GM18873 (cell line): ENCODE measurements at regions not wholly inside any gene's neighbourhood (a gene's known extent, or its start where the extent isn't known, plus 50 kb on each side); places are given as distances from the start of the nearest gene placed in this dataset.
"Not testable (repeated sequence)": the region's sequence is repeated elsewhere in the genome, so short reads cannot be mapped to it uniquely, and the experiment has no call there.

Experiments used
- ATAC-seq: cut with Tn5 transposase; IDR thresholded peaks from one replicate; pipeline ENCODE4 v1.9.1; 2021; ENCODE audit warnings: mild to moderate bottlenecking, moderate library complexity, moderate number of reproducible peaks; ENCODE audit not compliant: unreplicated experiment, low FRiP score

GRCh38 chr14:96682401-96682800, 114.8 kb upstream of the VRK1 start:
- no peak for ATAC-seq

GRCh38 chr14:96683562-96684289, 113.5 kb upstream of the VRK1 start:
- ATAC-seq: no peak

DNA sequence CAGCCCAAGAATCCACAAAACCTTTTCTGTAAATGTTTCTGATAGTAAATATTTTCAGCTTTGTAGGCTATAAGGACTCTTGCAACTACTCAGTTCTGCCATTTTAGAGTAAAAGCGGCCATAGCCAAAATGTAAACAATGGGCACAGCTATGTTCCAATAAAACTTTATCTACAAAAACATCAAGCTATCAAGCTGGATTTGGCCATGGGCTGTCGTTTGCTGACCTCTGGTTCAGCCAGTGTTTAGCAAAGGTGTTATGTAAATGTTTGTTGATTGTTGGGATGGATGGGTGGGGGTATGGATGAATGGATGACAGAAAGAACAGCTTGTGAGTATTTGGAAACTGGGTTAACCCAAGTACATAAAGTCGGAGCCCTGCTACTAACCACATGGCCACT, 111.1 kb upstream of the VRK1 start:
- no peak for ATAC-seq

DNA sequence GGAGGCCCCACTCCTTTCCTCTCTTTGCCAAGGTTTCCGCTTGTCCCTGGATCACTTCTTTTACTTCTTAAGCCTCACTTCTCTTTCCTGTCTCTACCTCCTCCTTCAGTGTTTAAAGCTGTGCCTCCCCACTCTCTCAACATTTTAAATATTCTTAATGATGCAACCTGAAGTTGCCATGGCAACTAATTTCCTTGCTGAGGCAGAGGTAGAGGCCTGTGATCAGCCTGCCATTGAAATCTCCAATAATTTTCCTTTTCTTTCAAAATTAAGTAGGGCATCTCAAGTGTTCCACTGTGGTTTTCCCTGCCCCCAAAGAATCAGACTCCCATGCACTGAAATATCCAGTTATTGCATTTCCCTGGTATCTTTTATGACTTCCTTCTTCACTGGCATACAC, 108.6 kb upstream of the VRK1 start:
- no peak for ATAC-seq

DNA sequence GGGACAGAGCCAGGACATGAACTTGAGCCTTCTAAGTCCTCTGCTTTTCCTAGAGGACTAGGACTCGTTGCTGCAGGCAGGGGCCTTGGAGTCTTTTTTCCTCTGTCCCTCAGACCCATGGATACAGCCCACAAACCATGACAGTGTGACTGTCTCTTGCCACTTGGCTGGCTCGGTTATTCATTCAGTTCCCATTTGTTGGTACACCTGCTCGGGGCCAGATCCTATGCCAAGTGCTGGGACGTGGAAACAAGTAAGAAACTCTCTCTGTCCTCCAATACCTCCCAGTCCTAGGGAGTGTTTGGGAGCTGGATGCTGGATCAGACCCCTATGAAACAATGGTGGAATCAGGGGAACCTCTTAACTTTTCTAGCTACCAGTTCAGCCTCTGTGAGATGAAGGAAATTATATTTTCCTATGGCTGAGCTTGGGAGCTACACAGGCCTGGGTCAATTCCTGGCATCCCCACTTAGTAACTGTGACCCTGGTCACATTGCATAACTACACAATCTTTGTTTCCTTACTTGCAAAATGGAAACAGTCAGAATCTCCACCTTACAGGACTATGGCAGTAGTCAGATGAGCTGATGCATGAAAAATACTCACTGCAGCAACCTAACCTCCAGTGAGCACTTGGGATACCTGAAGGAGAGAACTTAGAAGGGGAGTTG, 106.3 kb upstream of the VRK1 start:
- ATAC-seq: no peak

- ATAC-seq: no peak
Observed at GRCh38 chr14:96693252-96693820, 103.8 kb upstream of the VRK1 start.

GRCh38 chr14:96693987-96694386, 103.2 kb upstream of the VRK1 start:
- ATAC-seq: no peak

DNA sequence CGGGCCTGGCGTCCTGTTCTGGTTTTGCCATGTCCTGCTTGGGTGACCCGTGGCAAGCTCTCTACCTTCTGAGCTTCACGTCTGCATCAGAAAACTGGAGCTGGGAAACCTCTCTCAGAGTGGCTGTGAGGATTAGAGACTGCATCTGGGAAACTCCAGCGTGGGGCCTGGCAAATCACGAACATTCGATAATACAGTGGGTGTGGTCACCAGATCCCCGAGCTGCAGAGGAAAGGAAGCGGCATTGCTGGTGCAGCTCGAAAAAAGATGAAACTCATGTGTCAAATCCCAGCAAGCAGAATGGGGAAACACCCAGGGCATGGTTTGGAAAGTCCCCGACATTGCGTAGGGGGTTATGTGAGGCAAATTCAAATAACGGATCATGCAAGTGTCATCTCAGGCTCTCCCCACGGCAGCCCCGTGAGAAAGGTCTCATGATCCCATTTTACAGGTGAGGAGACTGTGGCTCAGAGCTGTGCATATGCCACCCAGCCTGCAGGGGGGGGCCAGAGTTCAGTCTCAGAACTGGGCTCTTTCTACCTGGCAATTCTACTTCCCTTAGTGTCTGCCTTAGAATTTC, 98.1 kb upstream of the VRK1 start:
- peak; percentile 82 for ATAC-seq

DNA sequence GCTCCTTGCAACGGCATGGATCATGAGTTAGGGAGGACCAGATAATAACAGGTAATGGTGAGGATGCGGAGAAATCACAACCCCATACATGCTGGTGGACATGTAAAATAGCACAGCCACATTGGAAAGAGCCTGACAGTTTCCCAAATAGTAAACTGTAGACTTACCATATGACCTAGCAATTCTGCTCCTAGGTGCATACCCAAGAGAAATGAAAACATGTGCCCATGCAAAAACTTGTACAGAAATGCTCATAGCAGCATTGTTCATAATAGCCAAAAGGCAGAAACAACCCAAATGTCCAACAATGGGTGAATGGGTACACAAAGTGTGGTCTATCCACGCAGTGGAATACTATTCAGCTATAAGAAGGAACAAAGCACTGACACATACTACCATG, 97.5 kb upstream of the VRK1 start:
- ATAC-seq: no peak

DNA sequence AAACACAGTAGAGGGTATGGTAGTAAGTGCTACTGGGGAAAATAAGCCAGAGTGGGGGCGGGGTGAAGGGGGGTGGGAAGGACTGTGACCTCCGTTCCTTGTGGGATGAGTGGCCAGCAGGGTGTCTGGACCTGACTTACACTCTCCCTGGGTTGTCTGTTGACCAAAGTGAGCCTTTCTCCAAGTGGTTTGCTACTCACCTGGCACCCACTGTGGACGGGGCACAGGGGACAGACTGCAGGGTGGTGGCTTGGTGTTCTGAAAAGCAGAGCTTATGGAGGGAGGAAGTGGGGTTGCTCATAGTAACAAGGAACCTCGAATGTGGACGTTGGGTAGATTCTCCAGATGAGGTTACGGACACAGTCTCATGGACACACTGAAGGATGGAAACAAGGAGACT, 94.4 kb upstream of the VRK1 start:
- no peak for ATAC-seq

GRCh38 chr14:96705422-96706092, 91.6 kb upstream of the VRK1 start:
- ATAC-seq: no peak

DNA sequence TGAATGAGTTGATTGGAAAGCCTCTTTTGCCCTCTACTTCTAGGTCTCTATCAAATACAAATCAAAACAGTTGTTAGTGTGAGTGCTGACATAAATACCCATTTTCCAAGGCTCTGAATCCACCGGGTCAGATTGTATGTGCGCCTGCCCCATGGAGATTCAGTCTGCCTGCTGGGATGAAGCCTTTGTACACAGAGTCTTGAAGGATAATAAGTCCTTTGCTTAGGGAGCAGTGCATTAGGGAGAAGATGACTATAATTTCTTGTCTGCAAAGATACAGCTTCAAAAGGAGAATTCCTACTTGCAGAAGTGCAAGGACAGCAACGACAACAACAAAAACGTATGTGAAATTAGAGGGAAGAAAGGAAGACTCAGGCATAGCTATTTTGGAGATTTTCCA, 90.3 kb upstream of the VRK1 start:
- ATAC-seq: no peak

GRCh38 chr14:96710060-96710666, 87.0 kb upstream of the VRK1 start:
- peak; percentile 43 for ATAC-seq

GRCh38 chr14:96711559-96712267, 85.5 kb upstream of the VRK1 start:
- ATAC-seq: no peak

- no peak for ATAC-seq
Observed at GRCh38 chr14:96713426-96713825, 83.8 kb upstream of the VRK1 start.

DNA sequence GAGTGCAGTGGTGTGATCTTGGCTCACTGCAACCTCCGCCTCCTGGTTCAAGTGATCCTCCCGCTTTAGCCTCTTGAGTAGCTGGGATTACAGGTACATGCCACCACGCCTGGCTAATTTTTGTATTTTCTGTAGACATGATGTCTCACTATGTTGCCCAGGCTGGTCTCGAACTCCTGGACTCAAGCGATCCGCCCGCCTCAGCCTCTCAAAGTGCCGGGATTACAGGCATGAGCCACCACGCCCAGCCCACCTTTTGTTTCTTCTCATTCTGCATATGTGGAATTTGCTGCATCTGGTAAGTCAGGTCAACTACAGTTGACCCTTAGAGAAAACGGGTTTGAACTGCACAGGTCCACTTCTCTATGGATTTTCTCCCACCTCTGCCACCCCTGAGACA, 82.6 kb upstream of the VRK1 start:
- ATAC-seq: not testable (repeated sequence)

DNA sequence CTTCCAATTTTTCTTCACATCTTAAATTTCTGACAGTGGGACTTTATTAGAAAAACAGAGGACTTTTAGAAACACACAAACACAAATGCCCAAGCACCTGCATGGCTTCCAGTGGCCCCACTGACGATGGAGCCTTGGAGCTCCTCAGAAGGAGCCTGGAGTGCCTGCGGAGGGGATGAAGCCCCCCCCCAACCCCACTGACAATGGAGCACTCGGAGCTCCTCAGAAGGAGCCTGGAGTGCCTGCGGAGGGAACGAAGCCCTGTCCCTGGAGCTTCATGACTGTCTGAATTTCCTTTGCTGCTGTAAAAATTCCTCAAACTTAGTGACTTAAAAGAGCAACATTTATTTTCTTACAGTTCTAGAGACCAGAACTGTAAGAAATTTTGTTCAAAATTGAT, 80.1 kb upstream of the VRK1 start:
- ATAC-seq: no peak

- ATAC-seq: no peak
Observed at GRCh38 chr14:96718407-96718806, 78.8 kb upstream of the VRK1 start.

DNA sequence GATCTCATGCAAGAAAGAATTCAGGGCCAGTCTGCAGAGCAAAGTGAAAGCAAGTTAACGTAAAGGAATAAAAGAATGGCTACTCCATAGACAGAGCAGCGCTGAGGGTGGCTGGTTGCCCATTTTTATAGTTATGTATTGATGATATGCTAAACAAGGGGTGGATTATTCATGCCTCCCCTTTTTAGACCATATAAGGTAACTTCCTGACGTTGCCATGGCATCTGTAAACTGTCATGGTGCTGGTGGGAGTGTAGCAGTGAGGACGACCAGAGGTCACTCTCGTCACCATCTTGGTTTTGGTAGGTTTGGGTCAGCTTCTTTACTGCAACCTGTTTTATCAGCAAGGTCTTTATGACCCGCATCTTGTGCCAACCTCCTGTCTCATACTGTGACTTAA, 76.5 kb upstream of the VRK1 start:
- not testable (repeated sequence) for ATAC-seq

GRCh38 chr14:96722736-96723135, 74.4 kb upstream of the VRK1 start:
- no peak for ATAC-seq
